ENCODE measurements at regions not wholly inside any gene's neighbourhood (a gene's known extent, or its start where the extent isn't known, plus 50 kb on each side); places are given as distances from the start of the nearest gene placed in this dataset.

GRCh38 chr16:55273356-55273755, 50.6 kb upstream of the IRX6 start:
- intact Hi-C loops (cut with DNase I, micrococcal nuclease), result no loop called here
- ATAC-seq, result no peak

GRCh38 chr16:55273959-55274358, 50.0 kb upstream of the IRX6 start:
- intact Hi-C loops (cut with DNase I, micrococcal nuclease), result no loop called here
- DNase-seq, result no peak
- ATAC-seq, result no peak

More at GRCh38 chr16:55273356-55273755, 50.6 kb upstream of the IRX6 start:
- no peak for DNase-seq
